ENCODE measurements at regions not wholly inside any gene's neighbourhood (a gene's known extent, or its start where the extent isn't known, plus 50 kb on each side); places are given as distances from the start of the nearest gene placed in this dataset.
"Not testable (repeated sequence)": the region's sequence is repeated elsewhere in the genome, so short reads cannot be mapped to it uniquely, and the experiment has no call there.

GRCh38 chr11:23143022-23143421 lies 282.7 kb upstream of the CCDC179 start:
- DNase-seq (ENCODE audit: low spot score) = no peak

- DNase-seq (ENCODE audit: low spot score) = no peak
Measured at GRCh38 chr11:23151819-23152218, 291.5 kb upstream of the CCDC179 start.

GRCh38 chr11:23155503-23155902 lies 295.2 kb upstream of the CCDC179 start:
- DNase-seq (ENCODE audit: low spot score) = no peak

GRCh38 chr11:23164022-23164421 lies 303.7 kb upstream of the CCDC179 start:
- DNase-seq (ENCODE audit: low spot score) = no peak

GRCh38 chr11:23166376-23166775 lies 306.1 kb upstream of the CCDC179 start:
- DNase-seq (ENCODE audit: low spot score) = no peak

GRCh38 chr11:23179609-23180008 lies 319.3 kb upstream of the CCDC179 start:
- no peak for DNase-seq (ENCODE audit: low spot score)

- no peak for DNase-seq (ENCODE audit: low spot score)
Measured at GRCh38 chr11:23181022-23181807, 320.9 kb upstream of the CCDC179 start.

GRCh38 chr11:23192256-23192655 lies 332.0 kb upstream of the CCDC179 start:
- DNase-seq (ENCODE audit: low spot score) = no peak

GRCh38 chr11:23201936-23202522 lies 341.8 kb upstream of the CCDC179 start:
- no peak for DNase-seq (ENCODE audit: low spot score)

- no peak for DNase-seq (ENCODE audit: low spot score)
Measured at GRCh38 chr11:23202611-23203010, 342.3 kb upstream of the CCDC179 start.

GRCh38 chr11:23205156-23205871 lies 345.0 kb upstream of the CCDC179 start:
- DNase-seq (ENCODE audit: low spot score) = no peak

- DNase-seq (ENCODE audit: low spot score) = no peak
Measured at GRCh38 chr11:23206741-23207336, 346.6 kb upstream of the CCDC179 start.

GRCh38 chr11:23211221-23211620 lies 350.9 kb upstream of the CCDC179 start:
- DNase-seq (ENCODE audit: low spot score) = no peak

- no peak for DNase-seq (ENCODE audit: low spot score)
Measured at GRCh38 chr11:23212807-23213206, 352.5 kb upstream of the CCDC179 start.

GRCh38 chr11:23217072-23217471 lies 356.8 kb upstream of the CCDC179 start:
- no peak for DNase-seq (ENCODE audit: low spot score)

GRCh38 chr11:23220086-23220485 lies 359.8 kb upstream of the CCDC179 start:
- DNase-seq (ENCODE audit: low spot score) = not testable (repeated sequence)

GRCh38 chr11:23221366-23221765 lies 361.1 kb upstream of the CCDC179 start:
- no peak for DNase-seq (ENCODE audit: low spot score)

- DNase-seq (ENCODE audit: low spot score) = no peak
Measured at GRCh38 chr11:23226331-23227077, 366.2 kb upstream of the CCDC179 start.

GRCh38 chr11:23227078-23227445 lies 366.8 kb upstream of the CCDC179 start:
- DNase-seq (ENCODE audit: low spot score) = no peak

- DNase-seq (ENCODE audit: low spot score) = no peak
Measured at GRCh38 chr11:23232652-23233051, 372.4 kb upstream of the CCDC179 start.

- no peak for DNase-seq (ENCODE audit: low spot score)
Measured at GRCh38 chr11:23233075-23233474, 372.8 kb upstream of the CCDC179 start.

Measured in Ammon's horn (tissue), 1 donor.